ENCODE measurements at regions not wholly inside any gene's neighbourhood (a gene's known extent, or its start where the extent isn't known, plus 50 kb on each side); places are given as distances from the start of the nearest gene placed in this dataset.

- CTCF ChIA-PET = no interaction called here
- Histone ChIP-seq H3K9me3 (ENCODE audit: control insufficient read depth, insufficient read depth, low read length) (peaks cover 25% of the 10 kb centered on the region), H3K27ac (ENCODE audit: low read depth, low read length) (no peak overlapping the region), H3K4me3 (ENCODE audit: low read depth, low read length) (no peak overlapping the region), H3K27me3 (ENCODE audit: control insufficient read depth, insufficient read depth, low read length) (no peaks in the 10 kb centered on the region)
- TF ChIP-seq, protein P1, sequence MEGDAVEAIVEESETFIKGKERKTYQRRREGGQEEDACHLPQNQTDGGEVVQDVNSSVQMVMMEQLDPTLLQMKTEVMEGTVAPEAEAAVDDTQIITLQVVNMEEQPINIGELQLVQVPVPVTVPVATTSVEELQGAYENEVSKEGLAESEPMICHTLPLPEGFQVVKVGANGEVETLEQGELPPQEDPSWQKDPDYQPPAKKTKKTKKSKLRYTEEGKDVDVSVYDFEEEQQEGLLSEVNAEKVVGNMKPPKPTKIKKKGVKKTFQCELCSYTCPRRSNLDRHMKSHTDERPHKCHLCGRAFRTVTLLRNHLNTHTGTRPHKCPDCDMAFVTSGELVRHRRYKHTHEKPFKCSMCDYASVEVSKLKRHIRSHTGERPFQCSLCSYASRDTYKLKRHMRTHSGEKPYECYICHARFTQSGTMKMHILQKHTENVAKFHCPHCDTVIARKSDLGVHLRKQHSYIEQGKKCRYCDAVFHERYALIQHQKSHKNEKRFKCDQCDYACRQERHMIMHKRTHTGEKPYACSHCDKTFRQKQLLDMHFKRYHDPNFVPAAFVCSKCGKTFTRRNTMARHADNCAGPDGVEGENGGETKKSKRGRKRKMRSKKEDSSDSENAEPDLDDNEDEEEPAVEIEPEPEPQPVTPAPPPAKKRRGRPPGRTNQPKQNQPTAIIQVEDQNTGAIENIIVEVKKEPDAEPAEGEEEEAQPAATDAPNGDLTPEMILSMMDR (IDR thresholded peaks at IDR 0.05; ENCODE audit: low read depth, low read length) = no peak
- POLR2A ChIA-PET = no interaction called here
- no peak for DNase-seq (ENCODE audit: low read depth, low spot score)
Measured at GRCh38 chr20:22232473-22232872, 351.9 kb downstream of the FOXA2 start.

GRCh38 chr20:22226849-22227700 lies 357.3 kb downstream of the FOXA2 start:
- TF ChIP-seq, protein P1 (IDR thresholded peaks at IDR 0.05; ENCODE audit: low read depth, low read length) = no peak
- Histone ChIP-seq H3K27me3 (ENCODE audit: control insufficient read depth, insufficient read depth, low read length) (no peaks in the 10 kb centered on the region), H3K27ac (ENCODE audit: low read depth, low read length) (no peak overlapping the region), H3K9me3 (ENCODE audit: control insufficient read depth, insufficient read depth, low read length) (peaks cover 10% of the 10 kb centered on the region), H3K4me3 (ENCODE audit: low read depth, low read length) (no peak overlapping the region)
- ChIA-PET CTCF (no interaction called here), POLR2A (no interaction called here)
- no peak for DNase-seq (ENCODE audit: low read depth, low spot score)

DNA sequence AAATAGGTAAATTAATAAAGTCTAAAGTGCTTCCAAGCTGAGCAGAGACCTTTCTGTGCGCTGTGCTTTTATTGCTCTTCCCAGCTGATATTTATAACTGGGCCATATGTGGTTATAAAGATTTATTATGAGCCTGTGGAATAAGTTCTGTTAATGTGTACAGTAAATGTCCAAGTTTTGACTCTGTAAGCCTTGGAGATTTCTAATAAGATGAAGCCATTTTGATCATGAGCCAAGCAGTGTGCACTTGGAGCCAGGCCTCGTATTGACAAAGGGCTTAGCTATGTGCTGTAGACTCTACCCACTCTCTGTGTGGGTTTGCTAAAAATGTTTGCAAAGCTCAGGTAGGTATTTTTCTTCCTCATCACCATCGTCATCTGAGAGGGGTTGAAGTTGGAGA lies 361.1 kb downstream of the FOXA2 start:
- TF ChIP-seq, protein P1 (IDR thresholded peaks at IDR 0.05; ENCODE audit: low read depth, low read length) = no peak
- ChIA-PET CTCF (no interaction called here), POLR2A (no interaction called here)
- no peak for DNase-seq (ENCODE audit: low read depth, low spot score)
- Histone ChIP-seq H3K27ac (ENCODE audit: low read depth, low read length) (no peak overlapping the region), H3K4me3 (ENCODE audit: low read depth, low read length) (no peak overlapping the region), H3K27me3 (ENCODE audit: control insufficient read depth, insufficient read depth, low read length) (no peaks in the 10 kb centered on the region), H3K9me3 (ENCODE audit: control insufficient read depth, insufficient read depth, low read length) (peaks cover 10% of the 10 kb centered on the region)

GRCh38 chr20:22217712-22218352 lies 366.5 kb downstream of the FOXA2 start:
- ChIA-PET POLR2A (no interaction called here), CTCF (no interaction called here)
- no peak overlapping the region for H3K27ac ChIP-seq (ENCODE audit: low read depth, low read length)
- no peaks in the 10 kb centered on the region for H3K27me3 ChIP-seq (ENCODE audit: control insufficient read depth, insufficient read depth, low read length)
- no peak for DNase-seq (ENCODE audit: low read depth, low spot score)
- TF ChIP-seq, protein P1 (IDR thresholded peaks at IDR 0.05; ENCODE audit: low read depth, low read length) = no peak
- peaks cover 14% of the 10 kb centered on the region for H3K9me3 ChIP-seq (ENCODE audit: control insufficient read depth, insufficient read depth, low read length)
- no peak overlapping the region for H3K4me3 ChIP-seq (ENCODE audit: low read depth, low read length)

- no peaks in the 10 kb centered on the region for H3K27me3 ChIP-seq (ENCODE audit: control insufficient read depth, insufficient read depth, low read length)
- peaks cover 14% of the 10 kb centered on the region for H3K9me3 ChIP-seq (ENCODE audit: control insufficient read depth, insufficient read depth, low read length)
- TF ChIP-seq, protein P1 (IDR thresholded peaks at IDR 0.05; ENCODE audit: low read depth, low read length) = no peak
- no peak overlapping the region for H3K4me3 ChIP-seq (ENCODE audit: low read depth, low read length)
- no peak for DNase-seq (ENCODE audit: low read depth, low spot score)
- ChIA-PET CTCF (no interaction called here), POLR2A (no interaction called here)
- no peak overlapping the region for H3K27ac ChIP-seq (ENCODE audit: low read depth, low read length)
Measured at GRCh38 chr20:22216984-22217383, 367.4 kb downstream of the FOXA2 start.
